LNCaP clone FGC (cell line): ENCODE measurements at regions not wholly inside any gene's neighbourhood (a gene's known extent, or its start where the extent isn't known, plus 50 kb on each side); places are given as distances from the start of the nearest gene placed in this dataset.
"Not testable (repeated sequence)": the region's sequence is repeated elsewhere in the genome, so short reads cannot be mapped to it uniquely, and the experiment has no call there.

Experiments used
- DNase-seq: peaks from one replicate; pipeline ENCODE4 v3.0.0-alpha.2; 2011; ENCODE audit warnings: low read depth
- H3K4me3 ChIP-seq: 2 replicates; pipeline ENCODE4 v1.5.1; 2011; ENCODE audit warnings: mild to moderate bottlenecking, low read depth, low read length, control low read depth
- CTCF ChIP-seq: IDR thresholded peaks from 2 replicates; pipeline ENCODE4 v1.5.1; 2012; ENCODE audit warnings: mild to moderate bottlenecking; ENCODE audit not compliant: control insufficient read depth, insufficient read depth; ENCODE audit errors: extremely low read depth

- DNase-seq: no peak
- H3K4me3 ChIP-seq: no peak overlapping the region
- no peak for TF ChIP-seq CTCF
Measured at GRCh38 chr16:87047221-87048037, 269.8 kb downstream of the C16orf95 start.

GRCh38 chr16:87048038-87048729 is 269.0 kb downstream of the C16orf95 start:
- no peak for TF ChIP-seq CTCF
- H3K4me3 ChIP-seq: no peak overlapping the region
- no peak for DNase-seq

GRCh38 chr16:87048730-87049115 is 268.5 kb downstream of the C16orf95 start:
- H3K4me3 ChIP-seq: no peak overlapping the region
- no peak for DNase-seq
- TF ChIP-seq CTCF: no peak

- H3K4me3 ChIP-seq, DNase-seq: not testable (repeated sequence)
Measured at GRCh38 chr16:87049216-87049615, 268.0 kb downstream of the C16orf95 start.

GRCh38 chr16:87050142-87050541 is 267.1 kb downstream of the C16orf95 start:
- DNase-seq: no peak
- H3K4me3 ChIP-seq: no peak overlapping the region
- TF ChIP-seq CTCF: no peak

- DNase-seq: no peak
- TF ChIP-seq CTCF: no peak
- H3K4me3 ChIP-seq: no peak overlapping the region
Measured at GRCh38 chr16:87051526-87052320, 265.5 kb downstream of the C16orf95 start.

GRCh38 chr16:87052506-87052905 is 264.7 kb downstream of the C16orf95 start:
- no peak overlapping the region for H3K4me3 ChIP-seq
- DNase-seq: peak; percentile 11
- TF ChIP-seq CTCF: no peak
